HCT116 (cell line): ENCODE measurements at regions not wholly inside any gene's neighbourhood (a gene's known extent, or its start where the extent isn't known, plus 50 kb on each side); places are given as distances from the start of the nearest gene placed in this dataset.

Experiments used
- ATAC-seq: fragments of 200-7000 bp; cut with Tn5 transposase; 2 replicates; pipeline ENCODE4 v1.9.1; 2020; ENCODE audit warnings: mild to moderate bottlenecking, moderate library complexity
- BruUV-seq: library from RNA; stranded (reverse); fragments of 400-500 nt; replicated peaks from 2 replicates; lab custom pipeline; 2021; lab: Mats Ljungman, UMichigan
- CTCF ChIA-PET: fragments of 300-600 bp; sonication (Branson Sonifier 250); formaldehyde crosslinking; loops from one replicate; lab custom pipeline; 2021; ENCODE audit warnings: antibody characterized with exemption; lab: Charles Lee
- POLR2A ChIA-PET: fragments of 300-600, 350-600 bp; sonication (Branson Sonifier 250); formaldehyde crosslinking; loops from one replicate; lab custom pipeline; 2021; ENCODE audit warnings: antibody characterized with exemption; lab: Charles Lee
- RAD21 ChIA-PET, 2 experiments: fragments of 300-600 bp; sonication (Branson Sonifier 250); formaldehyde crosslinking; loops; one replicate each; lab custom pipeline; 2023; ENCODE audit warnings: low total read pairs in 2 of 2; ENCODE audit not compliant: uncharacterized antibody in 2 of 2, unreplicated experiment in 2 of 2, low non-redundant PET in 1 of 2; lab: Charles Lee
- DNase-seq: peaks from one replicate; pipeline ENCODE4 v3.0.0-alpha.2; 2010; ENCODE audit warnings: low read depth, low spot score
- H2AFZ ChIP-seq: fragments of 200-600 bp; shearing (Covaris generic), sonication (generic); 2 replicates; pipeline ENCODE4 v1.6.1; 2017; ENCODE audit warnings: low read depth, mixed run types, mixed read lengths, antibody characterized with exemption, low read length; ENCODE audit not compliant: poor library complexity, severe bottlenecking
- H3K27ac ChIP-seq: 2 replicates; pipeline ENCODE4 v1.5.1; 2012; ENCODE audit warnings: low read depth, low read length
- H3K27me3 ChIP-seq: fragments of 200-600 bp; sonication (generic); 2 replicates; pipeline ENCODE4 v1.6.1; 2016; ENCODE audit warnings: mixed run types, low read length, mixed read lengths; ENCODE audit not compliant: insufficient read depth
- H3K36me3 ChIP-seq, 2 experiments: fragments of 200-500 bp in 1 of 2; fragments of 200-600 bp in 1 of 2; sonication (Bioruptor generic) in 1 of 2; sonication (generic) in 1 of 2; 2 replicates each; pipeline versions ENCODE4 v1.5.1 to v1.6.1; 2014 to 2016; ENCODE audit warnings: low read length in 2 of 2, inconsistent platforms in 1 of 2, mixed read lengths in 1 of 2, mixed run types in 1 of 2; ENCODE audit not compliant: insufficient read depth in 2 of 2, control insufficient read depth in 1 of 2
- H3K4me1 ChIP-seq, 2 experiments: fragments of 200-600 bp in 1 of 2; sonication (generic) in 1 of 2; 2 replicates each; pipeline versions ENCODE4 v1.5.1 to v1.6.1; 2012 to 2017; ENCODE audit warnings: low read length in 2 of 2, inconsistent platforms in 1 of 2, mild to moderate bottlenecking in 1 of 2, mixed read lengths in 1 of 2, mixed run types in 1 of 2, moderate library complexity in 1 of 2; ENCODE audit not compliant: insufficient read depth in 2 of 2, control insufficient read depth in 1 of 2
- H3K4me2 ChIP-seq: fragments of 200-600 bp; sonication (generic); 2 replicates; pipeline ENCODE4 v1.6.1; 2017; ENCODE audit warnings: mixed run types, low read length, mixed read lengths
- H3K4me3 ChIP-seq, 2 experiments: fragments of 200-600 bp in 1 of 2; sonication (generic) in 1 of 2; replicated peaks in 1 of 2; 2 replicates each; pipeline ENCODE4 v1.5.1; 2011 to 2016; ENCODE audit warnings: low read length in 2 of 2, control low read depth in 1 of 2, low read depth in 1 of 2, mild to moderate bottlenecking in 1 of 2, mixed read lengths in 1 of 2, mixed run types in 1 of 2
- H3K79me2 ChIP-seq: fragments of 200-600 bp; sonication (generic); 2 replicates; pipeline ENCODE4 v1.6.1; 2017; ENCODE audit warnings: mild to moderate bottlenecking, mixed run types, low read length, moderate library complexity, mixed read lengths; ENCODE audit not compliant: insufficient read depth
- H3K9ac ChIP-seq: fragments of 200-600 bp; sonication (generic); 2 replicates; pipeline ENCODE4 v1.6.1; 2016; ENCODE audit warnings: low read length, mixed read lengths
- H3K9me2 ChIP-seq: fragments of 200-600 bp; sonication (generic), shearing (Covaris generic); 2 replicates; pipeline ENCODE4 v1.6.1; 2017; ENCODE audit warnings: mixed run types, mild to moderate bottlenecking, moderate library complexity; ENCODE audit not compliant: insufficient read depth
- H3K9me3 ChIP-seq, 2 experiments: fragments of 200-500 bp in 1 of 2; fragments of 200-600 bp in 1 of 2; sonication (Bioruptor generic) in 1 of 2; sonication (generic) in 1 of 2; 2 replicates each; pipeline ENCODE4 v1.6.1; 2014 to 2017; ENCODE audit warnings: low read length in 2 of 2, mixed read lengths in 2 of 2, inconsistent platforms in 1 of 2, low read depth in 1 of 2, mild to moderate bottlenecking in 1 of 2, mixed run types in 1 of 2, moderate library complexity in 1 of 2; ENCODE audit not compliant: control insufficient read depth in 1 of 2, insufficient read depth in 1 of 2
- H4K20me1 ChIP-seq: fragments of 200-600 bp; sonication (generic), shearing (Covaris generic); 2 replicates; pipeline ENCODE4 v1.6.1; 2017; ENCODE audit warnings: mixed run types, mild to moderate bottlenecking, moderate library complexity; ENCODE audit not compliant: insufficient read depth
- CEBPB ChIP-seq: IDR thresholded peaks from 2 replicates; pipeline ENCODE4 v1.6.1; 2012; ENCODE audit warnings: low read depth
- CTCF ChIP-seq, 3 experiments: fragments of 200-600 bp in 1 of 3; sonication (generic) in 1 of 3; IDR thresholded peaks in 2 of 3; conservative IDR thresholded peaks in 1 of 3; 2 replicates each; pipeline ENCODE4 v1.5.1; 2012 to 2017; ENCODE audit warnings: low read depth in 2 of 3, low read length in 2 of 3, antibody characterized with exemption in 1 of 3, borderline replicate concordance in 1 of 3, control low read depth in 1 of 3, mild to moderate bottlenecking in 1 of 3, mixed read lengths in 1 of 3, mixed run types in 1 of 3, moderate library complexity in 1 of 3; ENCODE audit not compliant: insufficient read depth in 1 of 3
- ELF1 ChIP-seq: IDR thresholded peaks from 2 replicates; pipeline ENCODE4 v1.6.1; 2012; ENCODE audit warnings: low read depth, borderline replicate concordance
- JUND ChIP-seq: IDR thresholded peaks from 2 replicates; pipeline ENCODE4 v1.6.1; 2012
- MAX ChIP-seq: IDR thresholded peaks from 2 replicates; pipeline ENCODE4 v1.6.1; 2012
- RAD21 ChIP-seq: IDR thresholded peaks from 2 replicates; pipeline ENCODE4 v1.6.1; 2012; ENCODE audit warnings: low read depth, mild to moderate bottlenecking
- SP1 ChIP-seq: IDR thresholded peaks from 2 replicates; pipeline ENCODE4 v1.6.1; 2012; ENCODE audit warnings: low read depth
- YY1 ChIP-seq: IDR thresholded peaks from 2 replicates; pipeline ENCODE4 v1.6.1; 2011; ENCODE audit warnings: low read length, low read depth, moderate library complexity, mild to moderate bottlenecking; ENCODE audit not compliant: insufficient replicate concordance; ENCODE audit errors: extremely low read depth
- ZBTB33 ChIP-seq: IDR thresholded peaks from 2 replicates; pipeline ENCODE4 v1.6.1; 2011; ENCODE audit warnings: mild to moderate bottlenecking, low read length, moderate library complexity; ENCODE audit not compliant: insufficient replicate concordance; ENCODE audit errors: extremely low read depth
- ZFX ChIP-seq: fragments of 450-650 bp; IDR thresholded peaks from 2 replicates; pipeline ENCODE4 v1.6.1; 2017
- intact Hi-C: fragments of 100-400 bp; cut with micrococcal nuclease; formaldehyde crosslinking; loops from 2 replicates; pipeline ENCODE4 v1.10.0; 2022
- TF ChIP-seq, protein P1 (sequence below): IDR thresholded peaks from 2 replicates; pipeline ENCODE4 v1.6.1; 2012; ENCODE audit warnings: low read depth
- TF ChIP-seq, protein P2 (sequence below): IDR thresholded peaks from 2 replicates; pipeline ENCODE4 v1.6.1; 2012

DNA sequence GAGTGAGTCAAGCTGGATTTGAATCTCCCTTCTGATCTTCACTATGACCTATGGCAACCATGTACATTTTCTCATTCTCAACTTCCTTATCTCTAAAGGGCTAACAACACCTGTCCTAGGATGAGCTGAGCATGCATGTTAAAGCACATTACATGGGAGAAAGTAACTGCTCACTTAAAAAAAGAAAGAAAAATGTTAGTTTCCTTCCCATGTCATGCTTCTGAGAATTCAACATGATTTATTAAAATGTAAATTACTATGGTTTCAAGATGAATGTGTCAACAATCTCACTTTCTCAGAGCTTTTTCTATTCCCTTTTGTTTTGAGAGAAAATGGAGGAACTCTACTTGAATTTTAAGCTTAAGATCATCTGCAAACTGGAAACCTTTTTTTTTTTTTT is 295.3 kb downstream of the SKIDA1 start:
- no peaks in the 10 kb centered on the region for H3K4me1 ChIP-seq
- CTCF ChIA-PET, result no interaction called here
- TF ChIP-seq RAD21, result no peak
- no peak for TF ChIP-seq SP1
- no peak for TF ChIP-seq ZFX
- TF ChIP-seq CEBPB, result no peak
- TF ChIP-seq, all 23 proteins: peak for 0
- Histone ChIP-seq H3K27me3 (no peaks in the 10 kb centered on the region), H3K4me2 (no peak overlapping the region), H2AFZ (no peak overlapping the region), H3K27ac (no peak overlapping the region), H3K79me2 (no peaks in the 10 kb centered on the region), H3K9me3 (no peaks in the 10 kb centered on the region), H3K4me3 (no peak overlapping the region), H3K9ac (no peak overlapping the region), H3K9me2 (no peaks in the 10 kb centered on the region), H4K20me1 (no peaks in the 10 kb centered on the region), H3K36me3 (no peaks in the 10 kb centered on the region)
- ChIA-PET RAD21 (no interaction called here), POLR2A (no interaction called here)
- DNase-seq, result no peak
- intact Hi-C loops, result no loop called here
- BruUV-seq, result no TSS peak
- ATAC-seq, result no peak

- Histone ChIP-seq H3K36me3 (no peaks in the 10 kb centered on the region), H3K9ac (no peak overlapping the region), H3K9me2 (no peaks in the 10 kb centered on the region), H2AFZ (no peak overlapping the region), H3K4me1 (no peaks in the 10 kb centered on the region), H4K20me1 (no peaks in the 10 kb centered on the region), H3K27me3 (no peaks in the 10 kb centered on the region), H3K79me2 (no peaks in the 10 kb centered on the region), H3K27ac (no peak overlapping the region), H3K9me3 (no peaks in the 10 kb centered on the region), H3K4me2 (no peak overlapping the region), H3K4me3 (no peak overlapping the region)
- ATAC-seq (no peak), DNase-seq (no peak)
- RAD21 ChIA-PET, result no interaction called here
- no TSS peak for BruUV-seq
- intact Hi-C loops, result no loop called here
- POLR2A ChIA-PET, result no interaction called here
- CTCF ChIA-PET, result no interaction called here
- TF ChIP-seq ZFX (no peak), YY1 (no peak), CTCF (IDR thresholded peaks at IDR 0.05 in 2 of 3, conservative IDR thresholded peaks at IDR 0.05 in 1 of 3; ENCODE audit: borderline replicate concordance in 1 of 3, insufficient read depth in 1 of 3, low read depth in 2 of 3, low read length in 2 of 3) (no peak), MAX (no peak), JUND (no peak), ELF1 (no peak), ZBTB33 (no peak)
- TF ChIP-seq, protein P1, sequence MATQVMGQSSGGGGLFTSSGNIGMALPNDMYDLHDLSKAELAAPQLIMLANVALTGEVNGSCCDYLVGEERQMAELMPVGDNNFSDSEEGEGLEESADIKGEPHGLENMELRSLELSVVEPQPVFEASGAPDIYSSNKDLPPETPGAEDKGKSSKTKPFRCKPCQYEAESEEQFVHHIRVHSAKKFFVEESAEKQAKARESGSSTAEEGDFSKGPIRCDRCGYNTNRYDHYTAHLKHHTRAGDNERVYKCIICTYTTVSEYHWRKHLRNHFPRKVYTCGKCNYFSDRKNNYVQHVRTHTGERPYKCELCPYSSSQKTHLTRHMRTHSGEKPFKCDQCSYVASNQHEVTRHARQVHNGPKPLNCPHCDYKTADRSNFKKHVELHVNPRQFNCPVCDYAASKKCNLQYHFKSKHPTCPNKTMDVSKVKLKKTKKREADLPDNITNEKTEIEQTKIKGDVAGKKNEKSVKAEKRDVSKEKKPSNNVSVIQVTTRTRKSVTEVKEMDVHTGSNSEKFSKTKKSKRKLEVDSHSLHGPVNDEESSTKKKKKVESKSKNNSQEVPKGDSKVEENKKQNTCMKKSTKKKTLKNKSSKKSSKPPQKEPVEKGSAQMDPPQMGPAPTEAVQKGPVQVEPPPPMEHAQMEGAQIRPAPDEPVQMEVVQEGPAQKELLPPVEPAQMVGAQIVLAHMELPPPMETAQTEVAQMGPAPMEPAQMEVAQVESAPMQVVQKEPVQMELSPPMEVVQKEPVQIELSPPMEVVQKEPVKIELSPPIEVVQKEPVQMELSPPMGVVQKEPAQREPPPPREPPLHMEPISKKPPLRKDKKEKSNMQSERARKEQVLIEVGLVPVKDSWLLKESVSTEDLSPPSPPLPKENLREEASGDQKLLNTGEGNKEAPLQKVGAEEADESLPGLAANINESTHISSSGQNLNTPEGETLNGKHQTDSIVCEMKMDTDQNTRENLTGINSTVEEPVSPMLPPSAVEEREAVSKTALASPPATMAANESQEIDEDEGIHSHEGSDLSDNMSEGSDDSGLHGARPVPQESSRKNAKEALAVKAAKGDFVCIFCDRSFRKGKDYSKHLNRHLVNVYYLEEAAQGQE, result no peak
- TF ChIP-seq, protein P2, sequence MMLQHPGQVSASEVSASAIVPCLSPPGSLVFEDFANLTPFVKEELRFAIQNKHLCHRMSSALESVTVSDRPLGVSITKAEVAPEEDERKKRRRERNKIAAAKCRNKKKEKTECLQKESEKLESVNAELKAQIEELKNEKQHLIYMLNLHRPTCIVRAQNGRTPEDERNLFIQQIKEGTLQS, result no peak
These were observed 307.6 kb downstream of the SKIDA1 start for GRCh38 chr10:21217748-21218367.
